ENCODE measurements at regions not wholly inside any gene's neighbourhood (a gene's known extent, or its start where the extent isn't known, plus 50 kb on each side); places are given as distances from the start of the nearest gene placed in this dataset.

GRCh38 chr4:159685340-159686092, 582.6 kb downstream of the RAPGEF2 start:
- no peak for FAIRE-seq
- no peak overlapping the region for H3K27ac ChIP-seq (ENCODE audit: extremely low read length, insufficient read depth, low read length)
- DNase-seq (ENCODE audit: low spot score) = no peak
- H3K4me2 ChIP-seq (ENCODE audit: low read depth, low read length) = no peak overlapping the region
- no peak overlapping the region for H3K4me3 ChIP-seq (replicated peaks in 1 of 3; ENCODE audit: insufficient read depth in 1 of 3, low read depth in 2 of 3, low read length in 3 of 3)
- no peaks in the 10 kb centered on the region for H3K4me1 ChIP-seq (ENCODE audit: insufficient read depth, low read length)
- ChIA-PET POLR2A (no interaction called here), CTCF (ENCODE audit: low intra/inter-chr PET ratio, low total read pairs) (no interaction called here)
- WGBS (ENCODE audit: low lambda C conversion rate) = 0% methylated on average over 3 of the region's 3 CpGs
- in situ Hi-C loops (cut with HindIII; ENCODE audit: extremely low pct_ligation_motif_present, low pct_unique_long_range_greater_than_20kb) (no loop called here), intact Hi-C loops (cut with micrococcal nuclease; ENCODE audit: unreplicated experiment) (no loop called here)
- no TSS peak for BruUV-seq (replicated peaks)
- no peak for ATAC-seq
- no peaks in the 10 kb centered on the region for H4K20me1 ChIP-seq (ENCODE audit: insufficient read depth, low read length)
- H3K79me2 ChIP-seq (ENCODE audit: insufficient read depth, low read length) = no peaks in the 10 kb centered on the region
- no peak overlapping the region for H2AFZ ChIP-seq (ENCODE audit: low read length)
- no peaks in the 10 kb centered on the region for H3K27me3 ChIP-seq (ENCODE audit: control insufficient read depth in 1 of 2, insufficient read depth in 2 of 2, low read length in 2 of 2)
- no peak overlapping the region for H3K9ac ChIP-seq (ENCODE audit: insufficient read depth, low read depth, low read length)
- H3K36me3 ChIP-seq (replicated peaks in 1 of 2; ENCODE audit: control insufficient read depth in 1 of 2, insufficient read depth in 2 of 2, low read length in 2 of 2) = no peaks in the 10 kb centered on the region
- H3K9me3 ChIP-seq (ENCODE audit: low read length) = no peaks in the 10 kb centered on the region; the same call in 1 of the 2 replicates
- no peak for TF ChIP-seq ZNF20 (CRISPR knock-in tag; IDR thresholded peaks at IDR 0.05)
- TF ChIP-seq SYNCRIP (IDR thresholded peaks at IDR 0.05; ENCODE audit: insufficient read depth, low read depth, low read length) = no peak
- no peak for TF ChIP-seq PITX1 (CRISPR knock-in tag; IDR thresholded peaks at IDR 0.05)
- TF ChIP-seq HNF4G (IDR thresholded peaks at IDR 0.05; ENCODE audit: borderline replicate concordance, low read depth, low read length) = no peak
- TF ChIP-seq HNF4G (CRISPR knock-in tag; IDR thresholded peaks at IDR 0.05; ENCODE audit: borderline replicate concordance, low read depth) = no peak
- no peak for TF ChIP-seq ZNF704 (CRISPR knock-in tag; IDR thresholded peaks at IDR 0.05; ENCODE audit: borderline replicate concordance)
- no peak for TF ChIP-seq GLI4 (CRISPR knock-in tag; IDR thresholded peaks at IDR 0.05; ENCODE audit: borderline replicate concordance)
- TF ChIP-seq ZNF781 (CRISPR knock-in tag; IDR thresholded peaks at IDR 0.05; ENCODE audit: borderline replicate concordance, not compliant biosample characterization) = no peak
- no peak for TF ChIP-seq ZNF207 (IDR thresholded peaks at IDR 0.05; ENCODE audit: borderline replicate concordance)
- no peak for TF ChIP-seq POLR2AphosphoS5 (IDR thresholded peaks at IDR 0.05; ENCODE audit: low read depth, low read length)
- TF ChIP-seq ZMAT5 (CRISPR knock-in tag; IDR thresholded peaks at IDR 0.05; ENCODE audit: borderline replicate concordance, low read depth) = no peak
- TF ChIP-seq EP300 (IDR thresholded peaks at IDR 0.05; ENCODE audit: low read depth in 2 of 2, low read length in 2 of 2) = no peak
- no peak for TF ChIP-seq EP300 (CRISPR knock-in tag; IDR thresholded peaks at IDR 0.05; ENCODE audit: borderline replicate concordance)
- TF ChIP-seq ZUFSP (CRISPR knock-in tag; IDR thresholded peaks at IDR 0.05; ENCODE audit: borderline replicate concordance) = no peak
- TF ChIP-seq RFXANK (CRISPR knock-in tag; IDR thresholded peaks at IDR 0.05) = no peak
